GM23338 (cell line): ENCODE measurements at regions not wholly inside any gene's neighbourhood (a gene's known extent, or its start where the extent isn't known, plus 50 kb on each side); places are given as distances from the start of the nearest gene placed in this dataset.

Experiments used
- ATAC-seq: fragments of 200-7000 bp; cut with Tn5 transposase; 3 replicates; pipeline ENCODE4 v1.9.1; 2020
- DNase-seq: peaks from one replicate; pipeline ENCODE4 v3.0.0-alpha.2; 2015; ENCODE audit warnings: low spot score
- H2AFZ ChIP-seq: fragments of 200-600 bp; sonication (generic); 2 replicates; pipeline ENCODE4 v1.8.0; 2016; ENCODE audit warnings: antibody characterized with exemption, mild to moderate bottlenecking, moderate library complexity
- H3F3A ChIP-seq: fragments of 200-600 bp; sonication (generic); replicated peaks from 2 replicates; pipeline ENCODE4 v1.8.0; 2017; ENCODE audit warnings: antibody characterized with exemption, mixed run types, low read depth
- H3K27ac ChIP-seq: fragments of 200-600 bp; sonication (generic); 2 replicates; pipeline ENCODE4 v1.6.1; 2016; ENCODE audit warnings: low read depth
- H3K27me3 ChIP-seq: fragments of 200-600 bp; sonication (generic); 2 replicates; pipeline ENCODE4 v1.8.0; 2016; ENCODE audit warnings: mild to moderate bottlenecking, mixed run types, moderate library complexity; ENCODE audit not compliant: insufficient read depth
- H3K36me3 ChIP-seq: fragments of 200-600 bp; sonication (generic); 2 replicates; pipeline ENCODE4 v1.8.0; 2016; ENCODE audit warnings: mild to moderate bottlenecking; ENCODE audit not compliant: insufficient read depth
- H3K4me1 ChIP-seq: fragments of 200-600 bp; sonication (generic); 2 replicates; pipeline ENCODE4 v1.8.0; 2016; ENCODE audit warnings: mild to moderate bottlenecking, moderate library complexity; ENCODE audit not compliant: insufficient read depth
- H3K4me2 ChIP-seq: fragments of 200-600 bp; sonication (generic); 2 replicates; pipeline ENCODE4 v1.7.1; 2017; ENCODE audit warnings: mixed run types
- H3K4me3 ChIP-seq: fragments of 200-600 bp; sonication (generic); 2 replicates; pipeline ENCODE4 v1.6.1; 2016; ENCODE audit warnings: mixed run types
- H3K79me2 ChIP-seq: fragments of 200-600 bp; sonication (generic); replicated peaks from 2 replicates; pipeline ENCODE4 v1.8.0; 2017; ENCODE audit warnings: mild to moderate bottlenecking; ENCODE audit not compliant: insufficient read depth
- H3K9me2 ChIP-seq: fragments of 200-600 bp; sonication (generic); 2 replicates; pipeline ENCODE4 v1.8.0; 2017; ENCODE audit not compliant: insufficient read depth
- H4K20me1 ChIP-seq: fragments of 200-600 bp; sonication (generic); replicated peaks from 2 replicates; pipeline ENCODE4 v1.8.0; 2017; ENCODE audit warnings: mild to moderate bottlenecking; ENCODE audit not compliant: insufficient read depth
- H3K27ac Mint-ChIP-seq: 2 replicates; pipeline ENCODE4 v1.8.0; 2020; ENCODE audit warnings: inconsistent platforms, mild to moderate bottlenecking, moderate library complexity, mixed read lengths
- H3K27me3 Mint-ChIP-seq: 3 replicates; pipeline ENCODE4 v1.8.0; 2022; ENCODE audit warnings: low read depth, mild to moderate bottlenecking, moderate library complexity, mixed read lengths, inconsistent platforms; ENCODE audit not compliant: insufficient read depth, poor library complexity
- H3K36me3 Mint-ChIP-seq: 3 replicates; pipeline ENCODE4 v1.8.0; 2021; ENCODE audit warnings: low read depth, mild to moderate bottlenecking, inconsistent platforms, moderate library complexity, mixed read lengths
- H3K4me1 Mint-ChIP-seq: 3 replicates; pipeline ENCODE4 v1.8.0; 2020; ENCODE audit warnings: mild to moderate bottlenecking, inconsistent platforms, mixed read lengths
- H3K4me3 Mint-ChIP-seq: 3 replicates; pipeline ENCODE4 v1.8.0; 2021; ENCODE audit warnings: moderate library complexity, mild to moderate bottlenecking, inconsistent platforms, mixed read lengths
- H3K9me3 Mint-ChIP-seq: 3 replicates; pipeline ENCODE4 v1.8.0; 2020; ENCODE audit warnings: moderate library complexity, mild to moderate bottlenecking, inconsistent platforms, mixed read lengths
- ETS1 ChIP-seq: IDR thresholded peaks from 2 replicates; pipeline ENCODE4 v1.6.1; 2016; ENCODE audit warnings: antibody characterized with exemption
- EZH2 ChIP-seq: fragments of 200-600 bp; sonication (generic); IDR thresholded peaks from one replicate; pipeline ENCODE4 v1.8.0; 2017; ENCODE audit warnings: antibody characterized with exemption, mild to moderate bottlenecking, low read depth; ENCODE audit not compliant: unreplicated experiment
- EZH2phosphoT487 ChIP-seq: fragments of 200-600 bp; sonication (generic); IDR thresholded peaks from one replicate; pipeline ENCODE4 v1.8.1; 2018; ENCODE audit warnings: antibody characterized with exemption; ENCODE audit not compliant: unreplicated experiment
- JUNB ChIP-seq: IDR thresholded peaks from one replicate; pipeline ENCODE4 v1.6.1; 2016; ENCODE audit warnings: antibody characterized with exemption; ENCODE audit not compliant: unreplicated experiment
- POLR2AphosphoS5 ChIP-seq: IDR thresholded peaks from 2 replicates; pipeline ENCODE4 v1.6.1; 2016; ENCODE audit warnings: antibody characterized with exemption, low read depth
- STAT1 ChIP-seq: IDR thresholded peaks from one replicate; pipeline ENCODE4 v1.6.1; 2016; ENCODE audit warnings: antibody characterized with exemption; ENCODE audit not compliant: unreplicated experiment
- ZNF114 ChIP-seq: fragments of 250-450 bp; sonication (Bioruptor Pico); IDR thresholded peaks from 2 replicates; pipeline ENCODE4 v1.5.0; 2020; ENCODE audit warnings: mild to moderate bottlenecking, moderate library complexity
- ZNF331 ChIP-seq: fragments of 250-450 bp; sonication (Bioruptor Pico); IDR thresholded peaks from 2 replicates; pipeline ENCODE4 v1.5.0; 2020; ENCODE audit warnings: low read depth, mild to moderate bottlenecking, moderate library complexity
- ZNF462 ChIP-seq: fragments of 250-450 bp; sonication (Bioruptor Pico); IDR thresholded peaks from 2 replicates; pipeline ENCODE4 v1.5.0; 2020; ENCODE audit warnings: mild to moderate bottlenecking, moderate library complexity
- TF ChIP-seq, protein P1 (sequence below), 2 experiments: fragments of 200-600 bp in 1 of 2; sonication (generic) in 1 of 2; conservative IDR thresholded peaks; 2 replicates each; pipeline versions ENCODE4 v1.5.1 to v1.6.1; 2016 to 2017; ENCODE audit warnings: antibody characterized with exemption in 2 of 2, low read depth in 2 of 2, mild to moderate bottlenecking in 2 of 2, moderate library complexity in 1 of 2

DNA sequence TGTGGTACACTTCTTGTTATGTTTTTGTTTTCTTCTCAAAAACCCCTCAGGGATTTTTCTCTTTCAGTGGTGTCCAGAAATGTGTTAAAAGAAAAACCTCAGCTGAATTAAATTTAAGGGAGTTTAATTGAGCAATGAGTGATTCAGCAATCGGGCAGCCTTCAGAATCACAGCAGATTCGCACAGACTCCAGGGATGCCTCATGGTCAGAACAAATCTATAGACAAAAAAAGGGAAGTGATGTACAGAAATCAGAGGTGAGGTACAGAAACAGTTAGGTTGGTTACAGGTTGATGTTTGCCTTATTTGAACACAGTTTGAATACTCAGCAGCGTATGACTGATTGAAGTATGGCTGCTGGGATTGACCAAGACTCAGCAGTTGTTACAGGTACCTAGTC lies 86.2 kb downstream of the TLR5 start (continued):
- TF ChIP-seq ZNF462 (CRISPR knock-in tag) = no peak
- no peak for TF ChIP-seq EZH2
- TF ChIP-seq STAT1 = no peak
- no peak for TF ChIP-seq ZNF114 (CRISPR knock-in tag)
- TF ChIP-seq EZH2phosphoT487 = no peak
- TF ChIP-seq POLR2AphosphoS5 = no peak
- TF ChIP-seq ETS1 = no peak
- no peak for TF ChIP-seq JUNB

DNA sequence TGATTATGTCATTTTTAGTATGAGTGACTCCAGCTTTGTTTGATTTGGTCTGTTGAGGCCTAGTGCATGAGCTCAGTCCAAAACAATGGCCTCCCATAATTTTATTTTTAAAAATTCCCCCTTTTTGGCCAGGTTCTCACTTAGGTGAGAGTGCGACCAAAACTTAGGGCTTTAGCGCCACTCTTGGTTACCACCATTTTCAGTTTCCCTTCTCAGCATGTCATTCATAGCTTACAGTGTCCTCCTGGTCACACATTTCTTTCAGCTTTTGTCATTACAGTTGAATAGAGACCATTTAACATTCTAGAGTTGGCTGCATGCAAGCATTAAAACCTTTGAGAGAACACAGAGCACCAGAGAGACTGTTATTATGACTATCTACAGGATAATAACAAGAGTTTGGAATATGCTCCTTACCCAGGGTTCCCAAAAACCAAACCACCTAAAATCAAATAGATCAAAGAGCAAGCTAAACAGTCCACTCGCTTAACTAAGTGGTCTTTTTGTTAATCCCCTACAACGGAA lies 85.4 kb downstream of the TLR5 start:
- DNase-seq = no peak

More for the DNA sequence above, 85.4 kb downstream of the TLR5 start:
- no peaks in the 10 kb centered on the region; the same call in 1 of the 2 replicates for H3K4me1 ChIP-seq
- H2AFZ ChIP-seq = no peak overlapping the region
- no peaks in the 10 kb centered on the region for H3K79me2 ChIP-seq
- no peak for ATAC-seq
- no peaks in the 10 kb centered on the region for H4K20me1 ChIP-seq
- Mint-ChIP-seq H3K27ac (no peak overlapping the region), H3K4me3 (no peak overlapping the region), H3K27me3 (no peaks in the 10 kb centered on the region), H3K4me1 (peaks cover 7% of the 10 kb centered on the region), H3K36me3 (peaks cover 2% of the 10 kb centered on the region; the same call in 1 of the 3 replicates), H3K9me3 (no peaks in the 10 kb centered on the region)
- H3K27me3 ChIP-seq = no peaks in the 10 kb centered on the region
- no peak overlapping the region for H3K4me3 ChIP-seq
- no peak overlapping the region for H3K4me2 ChIP-seq
- no peaks in the 10 kb centered on the region for H3F3A ChIP-seq
- no peaks in the 10 kb centered on the region for H3K36me3 ChIP-seq
- TF ChIP-seq EZH2phosphoT487 = no peak
- no peak for TF ChIP-seq ZNF331 (CRISPR knock-in tag)
- no peak for TF ChIP-seq ZNF114 (CRISPR knock-in tag)
- TF ChIP-seq, protein P1, sequence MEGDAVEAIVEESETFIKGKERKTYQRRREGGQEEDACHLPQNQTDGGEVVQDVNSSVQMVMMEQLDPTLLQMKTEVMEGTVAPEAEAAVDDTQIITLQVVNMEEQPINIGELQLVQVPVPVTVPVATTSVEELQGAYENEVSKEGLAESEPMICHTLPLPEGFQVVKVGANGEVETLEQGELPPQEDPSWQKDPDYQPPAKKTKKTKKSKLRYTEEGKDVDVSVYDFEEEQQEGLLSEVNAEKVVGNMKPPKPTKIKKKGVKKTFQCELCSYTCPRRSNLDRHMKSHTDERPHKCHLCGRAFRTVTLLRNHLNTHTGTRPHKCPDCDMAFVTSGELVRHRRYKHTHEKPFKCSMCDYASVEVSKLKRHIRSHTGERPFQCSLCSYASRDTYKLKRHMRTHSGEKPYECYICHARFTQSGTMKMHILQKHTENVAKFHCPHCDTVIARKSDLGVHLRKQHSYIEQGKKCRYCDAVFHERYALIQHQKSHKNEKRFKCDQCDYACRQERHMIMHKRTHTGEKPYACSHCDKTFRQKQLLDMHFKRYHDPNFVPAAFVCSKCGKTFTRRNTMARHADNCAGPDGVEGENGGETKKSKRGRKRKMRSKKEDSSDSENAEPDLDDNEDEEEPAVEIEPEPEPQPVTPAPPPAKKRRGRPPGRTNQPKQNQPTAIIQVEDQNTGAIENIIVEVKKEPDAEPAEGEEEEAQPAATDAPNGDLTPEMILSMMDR (conservative IDR thresholded peaks at IDR 0.05; ENCODE audit: low read depth in 2 of 2) = 0 out of 4 replicates have a peak, but pooled peaks of 1 of the 2 experiments have one; percentile 8
- TF ChIP-seq ETS1 = no peak
- no peak for TF ChIP-seq POLR2AphosphoS5
- peaks cover 17% of the 10 kb centered on the region; the same call in 1 of the 2 replicates for H3K9me2 ChIP-seq
- no peak overlapping the region for H3K27ac ChIP-seq
